HG03066 (cell line): ENCODE measurements at regions not wholly inside any gene's neighbourhood (a gene's known extent, or its start where the extent isn't known, plus 50 kb on each side); places are given as distances from the start of the nearest gene placed in this dataset.

Experiments used
- ATAC-seq: cut with Tn5 transposase; IDR thresholded peaks from one replicate; pipeline ENCODE4 v1.9.1; 2021; ENCODE audit warnings: low read depth; ENCODE audit not compliant: unreplicated experiment

- ATAC-seq, result no peak
Measured at GRCh38 chr12:40172879-40173278, 51.9 kb upstream of the LRRK2 start.

GRCh38 chr12:40171501-40171900 lies 53.3 kb upstream of the LRRK2 start:
- ATAC-seq, result no peak

GRCh38 chr12:40171066-40171465 lies 53.7 kb upstream of the LRRK2 start:
- ATAC-seq, result no peak

- ATAC-seq, result no peak
Measured at GRCh38 chr12:40170593-40170992, 54.2 kb upstream of the LRRK2 start.

GRCh38 chr12:40168868-40169267 lies 55.9 kb upstream of the LRRK2 start:
- ATAC-seq, result peak; percentile 92

GRCh38 chr12:40168419-40168818 lies 56.4 kb upstream of the LRRK2 start:
- ATAC-seq, result peak; percentile 37

- ATAC-seq, result peak; percentile 52
Measured at GRCh38 chr12:40168001-40168400, 56.8 kb upstream of the LRRK2 start.

GRCh38 chr12:40165179-40165578 lies 59.3 kb upstream of the SLC2A13 start:
- no peak for ATAC-seq

GRCh38 chr12:40164034-40164433 lies 58.2 kb upstream of the SLC2A13 start:
- ATAC-seq, result no peak

GRCh38 chr12:40162033-40162432 lies 56.2 kb upstream of the SLC2A13 start:
- no peak for ATAC-seq

- ATAC-seq, result peak; percentile 69
Measured at GRCh38 chr12:40158592-40159111, 52.8 kb upstream of the SLC2A13 start.

GRCh38 chr12:40157336-40157735 lies 51.5 kb upstream of the SLC2A13 start:
- ATAC-seq, result no peak

GRCh38 chr12:40156021-40156764 lies 50.3 kb upstream of the SLC2A13 start:
- ATAC-seq, result no peak
